Tibial nerve (tissue), 4 donors: ENCODE measurements at regions not wholly inside any gene's neighbourhood (a gene's known extent, or its start where the extent isn't known, plus 50 kb on each side); places are given as distances from the start of the nearest gene placed in this dataset.

Experiments used
- CTCF ChIP-seq, 5 experiments: fragments of 200-600 bp in 3 of 5; fragments of 450-650 bp in 2 of 5; sonication (generic) in 3 of 5; IDR thresholded peaks; one replicate each; pipeline ENCODE4 v1.5.1; 2016 to 2019; ENCODE audit warnings: antibody characterized with exemption in 5 of 5, mild to moderate bottlenecking in 3 of 5, moderate library complexity in 2 of 5
- EP300 ChIP-seq, 2 donors: sonication (generic); formaldehyde crosslinking; IDR thresholded peaks; one replicate each; pipeline ENCODE4 v1.6.1; 2017; ENCODE audit warnings: antibody characterized with exemption in 2 of 2, mild to moderate bottlenecking in 1 of 2
- POLR2A ChIP-seq, 2 donors: fragments of 450-650 bp; IDR thresholded peaks; one replicate each; pipeline ENCODE4 v1.6.1; 2017; ENCODE audit warnings: antibody characterized with exemption in 2 of 2, mild to moderate bottlenecking in 2 of 2, moderate library complexity in 2 of 2

- TF ChIP-seq CTCF (IDR thresholded peaks at IDR 0.05) = no peak
- TF ChIP-seq POLR2A (IDR thresholded peaks at IDR 0.05) = no peak
- no peak for TF ChIP-seq EP300 (IDR thresholded peaks at IDR 0.05)
These were observed 749.2 kb downstream of the ADCYAP1 start for GRCh38 chr18:1653873-1654272.
